H9 (cell line): ENCODE measurements at regions not wholly inside any gene's neighbourhood (a gene's known extent, or its start where the extent isn't known, plus 50 kb on each side); places are given as distances from the start of the nearest gene placed in this dataset.

Source experiments
- DNase-seq: peaks from one replicate; pipeline ENCODE4 v3.0.0-alpha.2; 2017
- H2AFZ ChIP-seq: one replicate; pipeline ENCODE4 v1.6.1; 2013; ENCODE audit warnings: mild to moderate bottlenecking, low read length, control low read depth, moderate library complexity
- H2AK5ac ChIP-seq: 2 replicates; pipeline ENCODE4 v1.6.1; 2013; ENCODE audit warnings: low read length, control low read depth, mixed read lengths; ENCODE audit not compliant: insufficient read length
- H2BK120ac ChIP-seq: one replicate; pipeline ENCODE4 v1.6.1; 2013; ENCODE audit warnings: low read depth, mild to moderate bottlenecking, low read length, control low read depth, inconsistent platforms; ENCODE audit not compliant: poor library complexity, severe bottlenecking
- H2BK12ac ChIP-seq: 2 replicates; pipeline ENCODE4 v1.6.1; 2013; ENCODE audit warnings: low read length, control low read depth, mixed read lengths, low read depth; ENCODE audit not compliant: insufficient read length
- H2BK15ac ChIP-seq: 2 replicates; pipeline ENCODE4 v1.6.1; 2013; ENCODE audit warnings: low read depth, low read length, control low read depth
- H2BK20ac ChIP-seq: one replicate; pipeline ENCODE4 v1.6.1; 2013; ENCODE audit warnings: low read depth, mild to moderate bottlenecking, low read length, control low read depth, inconsistent platforms; ENCODE audit not compliant: poor library complexity, severe bottlenecking
- H2BK5ac ChIP-seq: 2 replicates; pipeline ENCODE4 v1.6.1; 2013; ENCODE audit warnings: low read length, control low read depth, mixed read lengths; ENCODE audit not compliant: insufficient read length
- H3K14ac ChIP-seq: 2 replicates; pipeline ENCODE4 v1.6.1; 2013; ENCODE audit warnings: low read length, control low read depth; ENCODE audit not compliant: insufficient read depth
- H3K18ac ChIP-seq: 2 replicates; pipeline ENCODE4 v1.6.1; 2013; ENCODE audit warnings: low read depth, mild to moderate bottlenecking, mixed read lengths, low read length, control low read depth; ENCODE audit not compliant: insufficient read length
- H3K23ac ChIP-seq: 2 replicates; pipeline ENCODE4 v1.6.1; 2013; ENCODE audit warnings: low read length, control low read depth, mixed read lengths, low read depth; ENCODE audit not compliant: insufficient read length
- H3K23me2 ChIP-seq: 2 replicates; pipeline ENCODE4 v1.6.1; 2013; ENCODE audit warnings: low read depth, mild to moderate bottlenecking, mixed read lengths, low read length, control low read depth; ENCODE audit not compliant: insufficient read length, poor library complexity, severe bottlenecking
- H3K27ac ChIP-seq: 2 replicates; pipeline ENCODE4 v1.5.1; 2013; ENCODE audit warnings: low read length, control low read depth, mixed read lengths, low read depth; ENCODE audit not compliant: insufficient read length
- H3K27me3 ChIP-seq: 2 replicates; pipeline ENCODE4 v1.6.1; 2013; ENCODE audit warnings: low read length, control low read depth, inconsistent platforms; ENCODE audit not compliant: insufficient read depth
- H3K4ac ChIP-seq: 2 replicates; pipeline ENCODE4 v1.6.1; 2013; ENCODE audit warnings: low read depth, mild to moderate bottlenecking, control low read depth, inconsistent platforms, low read length, moderate library complexity
- H3K4me1 ChIP-seq: 2 replicates; pipeline ENCODE4 v1.6.1; 2013; ENCODE audit warnings: low read length, control low read depth, inconsistent platforms; ENCODE audit not compliant: insufficient read depth
- H3K4me2 ChIP-seq: 2 replicates; pipeline ENCODE4 v1.6.1; 2013; ENCODE audit warnings: low read length, control low read depth, mixed read lengths; ENCODE audit not compliant: insufficient read length, insufficient read depth
- H3K56ac ChIP-seq: 2 replicates; pipeline ENCODE4 v1.6.1; 2013; ENCODE audit warnings: low read depth, mild to moderate bottlenecking, mixed read lengths, low read length, control low read depth; ENCODE audit not compliant: insufficient read length
- H3K79me1 ChIP-seq: 2 replicates; pipeline ENCODE4 v1.6.1; 2013; ENCODE audit warnings: low read depth, mild to moderate bottlenecking, moderate library complexity, low read length, control low read depth, inconsistent platforms; ENCODE audit not compliant: insufficient read depth, poor library complexity, severe bottlenecking
- H3K79me2 ChIP-seq: 2 replicates; pipeline ENCODE4 v1.6.1; 2013; ENCODE audit warnings: low read length, control low read depth, inconsistent platforms; ENCODE audit not compliant: insufficient read depth
- H3K9ac ChIP-seq: 2 replicates; pipeline ENCODE4 v1.6.1; 2013; ENCODE audit warnings: low read length, control low read depth, mixed read lengths; ENCODE audit not compliant: insufficient read length; ENCODE audit errors: extremely low read depth
- H3K9me3 ChIP-seq: one replicate; pipeline ENCODE4 v1.6.1; 2013; ENCODE audit warnings: low read depth, low read length, inconsistent platforms; ENCODE audit not compliant: control insufficient read depth
- H3T11ph ChIP-seq: one replicate; pipeline ENCODE4 v1.6.1; 2013; ENCODE audit warnings: mild to moderate bottlenecking, low read length, control low read depth, inconsistent platforms
- H4K20me1 ChIP-seq: one replicate; pipeline ENCODE4 v1.6.1; 2013; ENCODE audit not compliant: control insufficient read depth, insufficient read length, insufficient read depth
- H4K5ac ChIP-seq: 2 replicates; pipeline ENCODE4 v1.6.1; 2013; ENCODE audit warnings: low read depth, mild to moderate bottlenecking, mixed read lengths, low read length, control low read depth; ENCODE audit not compliant: insufficient read length
- H4K8ac ChIP-seq: replicated peaks from 2 replicates; pipeline ENCODE4 v1.6.1; 2013; ENCODE audit warnings: low read length, control low read depth, mixed read lengths, low read depth; ENCODE audit not compliant: insufficient read length
- H4K91ac ChIP-seq: 2 replicates; pipeline ENCODE4 v1.6.1; 2013; ENCODE audit warnings: low read depth, mild to moderate bottlenecking, moderate library complexity, mixed read lengths, low read length, control low read depth; ENCODE audit not compliant: insufficient read length
- H3K27ac Mint-ChIP-seq, 3 experiments: 2 replicates in 2 of 3; 3 replicates in 1 of 3; pipeline ENCODE4 v1.8.0; 2020 to 2021; ENCODE audit warnings: mixed read lengths in 3 of 3, mild to moderate bottlenecking in 1 of 3, moderate library complexity in 1 of 3
- H3K27me3 Mint-ChIP-seq: 2 replicates; pipeline ENCODE4 v1.8.0; 2021; ENCODE audit warnings: low read depth, mild to moderate bottlenecking, moderate library complexity, mixed read lengths
- H3K36me3 Mint-ChIP-seq, 3 experiments: 2 replicates in 2 of 3; 3 replicates in 1 of 3; pipeline ENCODE4 v1.8.0; 2020 to 2021; ENCODE audit warnings: low read depth in 3 of 3, mixed read lengths in 3 of 3; ENCODE audit not compliant: insufficient read depth in 1 of 3
- H3K4me1 Mint-ChIP-seq, 2 experiments: 2 replicates each; pipeline ENCODE4 v1.8.0; 2020; ENCODE audit warnings: mixed read lengths in 2 of 2
- H3K4me3 Mint-ChIP-seq, 2 experiments: 2 replicates in 1 of 2; 3 replicates in 1 of 2; pipeline ENCODE4 v1.8.0; 2020 to 2021; ENCODE audit warnings: mild to moderate bottlenecking in 2 of 2, mixed read lengths in 2 of 2, moderate library complexity in 1 of 2
- H3K9me3 Mint-ChIP-seq, 2 experiments: 2 replicates in 1 of 2; 3 replicates in 1 of 2; pipeline ENCODE4 v1.8.0; 2020; ENCODE audit warnings: mild to moderate bottlenecking in 2 of 2, mixed read lengths in 2 of 2, moderate library complexity in 1 of 2
- WGBS: extraction: QIAGEN DNeasy Blood & Tissue Kit; methylation state at CpG from one replicate; pipeline ENCODE4 v1.1.7; 2013; ENCODE audit warnings: missing lambda C conversion rate, low lambda C conversion rate, mixed read lengths; ENCODE audit not compliant: insufficient read length; ENCODE audit errors: extremely low coverage; 5-methylcytosine and 5-hydroxymethylcytosine counted together
- TF ChIP-seq, protein P1 (sequence below): fragments of 200-600 bp; sonication (generic); conservative IDR thresholded peaks from 3 replicates; pipeline ENCODE4 v1.8.0; 2021; ENCODE audit warnings: antibody characterized with exemption, mild to moderate bottlenecking

DNA sequence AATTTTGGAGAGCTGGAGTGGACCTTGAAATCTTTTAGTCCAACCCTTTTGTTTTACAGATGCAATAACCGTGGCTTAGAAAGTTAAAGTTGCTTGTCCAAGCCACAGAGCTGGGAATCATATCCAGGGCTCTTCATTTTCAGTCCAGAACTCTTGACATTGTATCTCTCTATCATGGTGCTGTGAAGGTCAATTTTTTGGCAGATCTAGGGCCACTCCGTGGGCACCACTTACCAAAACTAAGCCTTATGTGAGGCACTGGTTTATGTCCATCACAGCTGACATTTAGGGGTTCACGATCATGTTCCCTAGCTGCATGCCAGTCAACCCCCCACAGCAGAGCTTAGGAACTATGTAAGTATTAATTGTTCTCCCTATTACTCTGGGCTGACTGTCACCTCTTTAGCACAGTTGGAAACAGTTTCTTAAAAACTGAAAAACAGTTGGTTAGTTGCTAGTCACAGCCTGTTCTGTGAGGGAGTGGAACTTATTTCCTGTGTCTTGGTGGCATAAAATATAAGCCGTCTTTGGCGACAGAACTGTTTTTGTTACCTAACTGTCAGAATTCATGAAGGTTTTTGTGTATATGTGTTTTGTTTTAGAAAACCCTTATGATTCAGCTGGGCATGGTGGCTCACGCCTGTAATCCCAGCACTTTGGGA lies 189.6 kb upstream of the UMPS start:
- no peaks in the 10 kb centered on the region for H3K79me1 ChIP-seq
- H3K14ac ChIP-seq, result no peak overlapping the region
- H3K56ac ChIP-seq, result no peak overlapping the region
- H3K9ac ChIP-seq, result no peak overlapping the region
- WGBS, result no CpG with 5 or more reads among the region's 6 CpGs
- H3T11ph ChIP-seq, result no peak overlapping the region
- H3K27me3 ChIP-seq, result no peaks in the 10 kb centered on the region
- DNase-seq, result no peak
- no peak overlapping the region for H2AFZ ChIP-seq
- H2BK15ac ChIP-seq, result no peak overlapping the region
- no peak overlapping the region for H3K18ac ChIP-seq
- H3K4me2 ChIP-seq, result no peak overlapping the region
- no peaks in the 10 kb centered on the region for H3K23me2 ChIP-seq
- peaks cover 0 to 4% (median 0%) of the 10 kb centered on the region in 3 experiments; a peak in 2 of 7 replicates for H3K36me3 Mint-ChIP-seq
- H4K8ac ChIP-seq, result no peak overlapping the region
- H2BK12ac ChIP-seq, result no peak overlapping the region
- no peak overlapping the region for H3K27ac ChIP-seq
- H3K27me3 Mint-ChIP-seq, result no peaks in the 10 kb centered on the region; the same call in 1 of the 2 replicates
- H3K27ac Mint-ChIP-seq, result no peak overlapping the region
- H4K91ac ChIP-seq, result no peak overlapping the region
- no peak overlapping the region for H2BK20ac ChIP-seq
- H3K4me1 ChIP-seq, result peaks cover 4% of the 10 kb centered on the region
- no peak overlapping the region for H3K23ac ChIP-seq
- no peak overlapping the region for H3K4ac ChIP-seq
- H4K20me1 ChIP-seq, result no peaks in the 10 kb centered on the region
- TF ChIP-seq, protein P1, sequence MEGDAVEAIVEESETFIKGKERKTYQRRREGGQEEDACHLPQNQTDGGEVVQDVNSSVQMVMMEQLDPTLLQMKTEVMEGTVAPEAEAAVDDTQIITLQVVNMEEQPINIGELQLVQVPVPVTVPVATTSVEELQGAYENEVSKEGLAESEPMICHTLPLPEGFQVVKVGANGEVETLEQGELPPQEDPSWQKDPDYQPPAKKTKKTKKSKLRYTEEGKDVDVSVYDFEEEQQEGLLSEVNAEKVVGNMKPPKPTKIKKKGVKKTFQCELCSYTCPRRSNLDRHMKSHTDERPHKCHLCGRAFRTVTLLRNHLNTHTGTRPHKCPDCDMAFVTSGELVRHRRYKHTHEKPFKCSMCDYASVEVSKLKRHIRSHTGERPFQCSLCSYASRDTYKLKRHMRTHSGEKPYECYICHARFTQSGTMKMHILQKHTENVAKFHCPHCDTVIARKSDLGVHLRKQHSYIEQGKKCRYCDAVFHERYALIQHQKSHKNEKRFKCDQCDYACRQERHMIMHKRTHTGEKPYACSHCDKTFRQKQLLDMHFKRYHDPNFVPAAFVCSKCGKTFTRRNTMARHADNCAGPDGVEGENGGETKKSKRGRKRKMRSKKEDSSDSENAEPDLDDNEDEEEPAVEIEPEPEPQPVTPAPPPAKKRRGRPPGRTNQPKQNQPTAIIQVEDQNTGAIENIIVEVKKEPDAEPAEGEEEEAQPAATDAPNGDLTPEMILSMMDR, result no peak
- H3K4me1 Mint-ChIP-seq, result peaks cover 11 to 15% of the 10 kb centered on the region in 2 experiments
- H3K9me3 Mint-ChIP-seq, result no peaks in the 10 kb centered on the region
- no peak overlapping the region for H2BK120ac ChIP-seq
- H2AK5ac ChIP-seq, result no peak overlapping the region
- no peaks in the 10 kb centered on the region for H3K79me2 ChIP-seq
- H2BK5ac ChIP-seq, result no peak overlapping the region
- no peaks in the 10 kb centered on the region for H3K9me3 ChIP-seq
- H3K4me3 Mint-ChIP-seq, result no peak overlapping the region
- H4K5ac ChIP-seq, result no peak overlapping the region
